Immature natural killer cell (primary cell): ENCODE measurements at regions not wholly inside any gene's neighbourhood (a gene's known extent, or its start where the extent isn't known, plus 50 kb on each side); places are given as distances from the start of the nearest gene placed in this dataset.

Experiments used
- DNase-seq, 3 donors: peaks; one replicate each; pipeline ENCODE4 v3.0.0; 2022; ENCODE audit warnings: mixed read lengths in 1 of 3
- H3K27ac Mint-ChIP-seq, 6 donors: one replicate each; pipeline ENCODE4 v1.8.0; 2020; ENCODE audit warnings: mixed read lengths in 6 of 6, mild to moderate bottlenecking in 5 of 6, inconsistent platforms in 4 of 6, moderate library complexity in 3 of 6
- H3K27me3 Mint-ChIP-seq, 3 donors: one replicate each; pipeline ENCODE4 v1.8.0; 2020 to 2021; ENCODE audit warnings: low read depth in 3 of 3, mild to moderate bottlenecking in 3 of 3, mixed read lengths in 3 of 3, moderate library complexity in 3 of 3, inconsistent platforms in 1 of 3
- H3K36me3 Mint-ChIP-seq, 3 donors: one replicate each; pipeline ENCODE4 v1.8.0; 2020; ENCODE audit warnings: mixed read lengths in 3 of 3, inconsistent platforms in 2 of 3, mild to moderate bottlenecking in 2 of 3
- H3K4me1 Mint-ChIP-seq, 2 donors: one replicate each; pipeline ENCODE4 v1.8.0; 2020; ENCODE audit warnings: inconsistent platforms in 2 of 2, mild to moderate bottlenecking in 2 of 2, mixed read lengths in 2 of 2, moderate library complexity in 1 of 2
- H3K4me3 Mint-ChIP-seq, 5 donors: one replicate each; pipeline ENCODE4 v1.8.0; 2020; ENCODE audit warnings: mild to moderate bottlenecking in 5 of 5, mixed read lengths in 5 of 5, inconsistent platforms in 3 of 5, moderate library complexity in 3 of 5
- H3K9me3 Mint-ChIP-seq, 6 donors: one replicate each; pipeline ENCODE4 v1.8.0; 2020; ENCODE audit warnings: mild to moderate bottlenecking in 6 of 6, mixed read lengths in 6 of 6, inconsistent platforms in 4 of 6, moderate library complexity in 3 of 6

DNA sequence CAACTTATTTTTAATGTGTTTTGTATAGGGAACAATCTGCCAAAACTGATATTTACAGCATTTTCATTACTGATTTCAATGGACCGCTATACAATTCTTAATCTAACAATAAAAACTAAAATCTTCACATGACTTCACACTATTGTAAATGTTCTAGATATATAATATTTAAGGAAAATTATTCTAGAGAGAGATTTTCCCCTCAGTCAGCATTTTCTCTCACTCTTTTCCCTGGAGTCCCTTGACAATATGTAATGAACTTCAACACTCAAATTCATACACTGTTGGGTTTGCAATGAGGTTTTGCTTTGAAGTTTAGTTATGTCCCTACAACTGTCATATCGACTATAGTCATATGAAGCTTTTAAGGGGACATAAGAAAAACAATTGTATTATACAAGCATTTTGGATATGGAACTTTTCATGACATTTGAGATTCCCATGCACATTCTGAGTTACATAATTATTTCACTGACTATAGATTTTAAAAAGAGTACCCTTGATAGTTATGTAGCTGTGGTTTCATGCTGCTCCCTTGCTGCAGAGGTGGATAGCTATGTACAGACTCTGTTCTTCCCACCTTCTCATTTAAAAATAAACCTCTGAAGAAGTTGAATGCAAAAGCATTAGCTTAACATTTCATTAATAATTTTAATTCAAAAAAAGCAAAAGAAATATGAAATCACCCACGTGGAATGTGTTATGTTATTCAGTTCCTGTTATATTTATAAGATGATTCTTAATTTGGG lies 338.5 kb downstream of the AKAIN1 start:
- no peaks in the 10 kb centered on the region for H3K4me1 Mint-ChIP-seq
- H3K4me3 Mint-ChIP-seq: no peak overlapping the region
- peaks cover 6 to 30% (median 17%) of the 10 kb centered on the region in 6 donors for H3K9me3 Mint-ChIP-seq
- no peak overlapping the region for H3K27ac Mint-ChIP-seq
- H3K27me3 Mint-ChIP-seq: peaks cover 0 to 4% (median 3%) of the 10 kb centered on the region in 3 donors
- DNase-seq: no peak
- no peaks in the 10 kb centered on the region for H3K36me3 Mint-ChIP-seq

DNA sequence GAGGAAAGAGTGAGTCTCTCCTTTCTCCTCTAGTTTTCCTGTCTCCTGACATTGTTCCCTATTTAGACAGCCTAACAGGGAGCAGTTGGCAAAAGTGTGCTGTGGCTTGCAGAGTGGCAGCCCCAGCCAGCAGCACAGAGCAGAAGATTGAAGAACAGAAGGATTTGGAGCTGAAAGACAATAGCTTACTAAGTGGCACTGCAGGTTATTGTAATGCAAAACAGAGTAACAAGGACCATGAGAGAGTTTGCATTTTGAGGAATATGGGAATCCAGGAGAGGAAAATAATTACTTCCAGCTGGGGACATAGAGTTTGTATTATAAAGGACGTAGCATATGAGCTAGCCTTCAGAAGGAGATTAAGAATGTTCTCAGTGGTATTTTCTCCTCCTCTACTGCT lies 342.4 kb downstream of the AKAIN1 start:
- Mint-ChIP-seq H3K36me3 (no peaks in the 10 kb centered on the region), H3K4me1 (no peaks in the 10 kb centered on the region), H3K27me3 (peaks cover 0 to 3% (median 0%) of the 10 kb centered on the region in 3 donors), H3K27ac (no peak overlapping the region), H3K9me3 (peaks cover 13 to 40% (median 19%) of the 10 kb centered on the region in 6 donors), H3K4me3 (no peak overlapping the region)
- DNase-seq: no peak

DNA sequence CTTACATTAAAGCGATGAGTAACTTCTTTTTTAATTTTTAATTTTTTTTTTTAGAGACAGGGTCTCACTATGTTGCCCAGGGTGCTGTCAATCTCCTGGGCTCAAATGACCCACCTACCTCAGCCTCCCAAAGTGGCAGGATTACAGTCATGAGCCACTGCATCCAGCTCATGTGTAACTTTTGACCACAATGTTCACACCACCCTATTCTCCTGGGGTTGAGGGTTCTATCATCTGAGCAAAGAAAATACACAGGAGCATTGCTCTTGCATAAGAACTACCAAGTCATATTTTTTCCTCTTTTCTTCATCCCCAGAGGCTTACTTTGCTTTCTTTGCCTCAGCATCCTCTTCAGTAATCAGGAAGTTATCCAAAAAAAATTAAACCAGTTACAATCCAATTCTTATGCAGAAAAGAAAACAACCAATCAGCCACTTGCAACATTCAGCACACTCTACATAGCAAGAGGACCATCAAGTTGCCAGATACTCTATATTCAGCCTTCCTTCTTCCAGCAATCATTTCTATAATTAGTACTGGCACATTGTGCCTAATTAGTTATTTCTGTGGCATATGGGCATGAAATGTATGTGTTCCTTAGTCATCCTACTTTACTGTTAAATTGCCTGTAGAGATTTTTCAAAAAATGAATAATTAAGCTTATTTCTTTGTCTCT lies 345.6 kb downstream of the AKAIN1 start:
- H3K36me3 Mint-ChIP-seq: no peaks in the 10 kb centered on the region
- DNase-seq: no peak
- H3K4me3 Mint-ChIP-seq: no peak overlapping the region
- peaks cover 19 to 53% (median 31%) of the 10 kb centered on the region in 6 donors for H3K9me3 Mint-ChIP-seq
- H3K27me3 Mint-ChIP-seq: peaks cover 0 to 3% (median 0%) of the 10 kb centered on the region in 3 donors
- no peak overlapping the region for H3K27ac Mint-ChIP-seq
- no peaks in the 10 kb centered on the region for H3K4me1 Mint-ChIP-seq

DNA sequence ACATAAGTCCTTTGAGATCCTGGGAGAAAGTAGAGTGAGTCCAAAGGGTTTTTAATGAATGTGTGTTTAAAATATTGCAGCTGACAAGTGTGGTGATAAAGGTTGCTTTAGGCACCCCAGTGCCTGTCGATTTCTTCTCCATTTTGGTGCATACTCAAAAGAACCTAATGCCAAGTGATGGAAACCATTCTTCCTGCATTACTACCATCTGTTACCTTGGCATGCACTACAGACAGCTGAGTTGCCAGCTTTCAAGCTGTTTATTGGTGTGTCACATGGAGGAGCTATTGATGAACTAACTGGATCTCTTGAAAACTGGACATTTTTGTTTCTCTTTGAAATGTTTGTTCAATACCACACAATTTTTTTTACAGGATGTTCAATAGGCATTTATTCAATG lies 350.0 kb downstream of the AKAIN1 start:
- H3K27me3 Mint-ChIP-seq: peaks cover 0 to 2% (median 0%) of the 10 kb centered on the region in 3 donors
- no peaks in the 10 kb centered on the region for H3K36me3 Mint-ChIP-seq
- no peak overlapping the region for H3K4me3 Mint-ChIP-seq
- no peaks in the 10 kb centered on the region for H3K4me1 Mint-ChIP-seq
- no peak overlapping the region for H3K27ac Mint-ChIP-seq
- H3K9me3 Mint-ChIP-seq: peaks cover 15 to 63% (median 29%) of the 10 kb centered on the region in 6 donors
- no peak for DNase-seq

DNA sequence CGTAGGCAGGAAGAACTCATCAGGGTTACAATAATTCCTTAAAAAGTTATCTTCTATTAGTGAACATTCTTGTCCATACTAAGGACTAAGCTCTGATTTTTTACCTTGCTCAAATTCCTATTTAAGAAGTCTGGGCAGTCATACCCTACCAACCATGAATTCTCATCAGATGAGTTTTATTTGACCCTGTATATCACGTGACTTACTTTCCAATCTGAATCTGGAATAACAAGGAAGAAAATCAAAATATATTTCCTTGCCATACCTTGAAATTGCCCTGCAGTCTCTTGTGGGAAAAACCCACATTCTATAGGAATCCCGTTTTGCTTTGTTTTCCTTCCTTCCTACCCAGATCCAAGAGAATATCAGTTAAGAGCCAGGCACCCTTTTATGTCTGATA lies 352.7 kb downstream of the AKAIN1 start:
- Mint-ChIP-seq H3K36me3 (no peaks in the 10 kb centered on the region), H3K4me3 (no peak overlapping the region), H3K9me3 (peaks cover 8 to 44% (median 21%) of the 10 kb centered on the region in 6 donors), H3K4me1 (no peaks in the 10 kb centered on the region), H3K27ac (no peak overlapping the region), H3K27me3 (peaks cover 0 to 2% (median 0%) of the 10 kb centered on the region in 3 donors)
- no peak for DNase-seq

DNA sequence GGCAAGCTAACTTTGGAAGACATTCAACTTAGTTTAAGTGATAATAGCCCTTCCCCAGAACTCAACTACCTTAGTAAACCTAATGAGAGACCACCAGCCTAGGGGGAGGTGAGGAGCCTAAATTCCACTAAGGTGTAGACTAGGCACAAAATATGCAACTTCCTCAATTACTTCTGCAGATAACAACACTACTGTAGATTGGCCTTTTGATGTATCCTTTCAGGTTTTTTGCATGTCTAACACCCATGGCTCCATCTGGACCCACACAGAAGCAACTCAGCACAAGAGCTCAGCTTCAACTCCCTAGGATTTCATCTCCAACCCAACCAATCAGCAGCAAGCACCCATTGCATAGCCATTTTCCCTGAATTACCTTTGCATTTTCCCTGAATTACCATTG lies 353.3 kb downstream of the AKAIN1 start:
- Mint-ChIP-seq H3K27me3 (peaks cover 0 to 2% (median 0%) of the 10 kb centered on the region in 3 donors), H3K27ac (no peak overlapping the region), H3K9me3 (peaks cover 2 to 39% (median 19%) of the 10 kb centered on the region in 6 donors), H3K4me1 (no peaks in the 10 kb centered on the region), H3K4me3 (no peak overlapping the region), H3K36me3 (no peaks in the 10 kb centered on the region)
- DNase-seq: no peak

DNA sequence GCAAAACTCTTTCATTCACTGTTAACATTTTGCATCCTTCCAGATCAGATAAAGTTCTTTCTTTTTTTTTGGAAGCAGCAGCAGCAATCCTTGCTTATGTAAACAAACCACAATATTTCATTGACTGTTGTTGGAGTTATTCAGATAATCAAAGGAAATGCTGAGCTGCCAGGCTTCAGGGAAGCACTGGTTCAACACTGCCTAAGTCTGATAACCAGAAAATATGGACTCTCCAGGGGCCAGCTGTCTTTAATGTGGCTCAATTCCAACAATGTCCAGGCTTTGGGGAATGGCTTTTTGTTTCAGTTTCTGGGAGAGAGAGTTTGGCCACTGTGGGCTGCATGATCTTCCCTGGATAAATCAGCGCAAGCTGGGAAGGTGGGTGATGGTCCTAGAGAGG lies 354.3 kb downstream of the AKAIN1 start:
- Mint-ChIP-seq H3K4me1 (no peaks in the 10 kb centered on the region), H3K27me3 (peaks cover 0 to 2% (median 0%) of the 10 kb centered on the region in 3 donors), H3K36me3 (no peaks in the 10 kb centered on the region), H3K9me3 (peaks cover 2 to 33% (median 19%) of the 10 kb centered on the region in 6 donors), H3K27ac (no peak overlapping the region), H3K4me3 (no peak overlapping the region)
- no peak for DNase-seq

DNA sequence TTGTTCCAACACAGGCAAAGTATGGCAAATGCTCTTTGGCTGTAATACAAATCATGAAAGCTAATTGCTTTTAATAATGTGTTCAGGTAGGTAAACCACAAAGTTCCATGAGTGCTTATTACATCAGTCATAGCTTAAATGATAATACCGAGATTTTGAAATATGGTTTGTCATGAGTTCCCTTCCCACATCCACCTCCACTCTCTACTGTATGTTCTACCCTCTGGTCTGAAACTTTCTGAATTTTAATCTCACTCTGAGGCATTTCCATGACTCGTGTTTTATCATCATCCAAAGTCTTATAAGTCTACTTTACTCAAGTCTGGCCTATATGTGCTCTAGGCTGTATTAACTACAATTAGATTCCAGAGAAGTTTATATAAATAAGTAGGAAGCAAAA lies 354.8 kb downstream of the AKAIN1 start:
- Mint-ChIP-seq H3K27ac (no peak overlapping the region), H3K9me3 (peaks cover 2 to 29% (median 17%) of the 10 kb centered on the region in 6 donors), H3K27me3 (peaks cover 0 to 2% (median 0%) of the 10 kb centered on the region in 3 donors), H3K4me3 (no peak overlapping the region), H3K4me1 (no peaks in the 10 kb centered on the region), H3K36me3 (no peaks in the 10 kb centered on the region)
- no peak for DNase-seq

DNA sequence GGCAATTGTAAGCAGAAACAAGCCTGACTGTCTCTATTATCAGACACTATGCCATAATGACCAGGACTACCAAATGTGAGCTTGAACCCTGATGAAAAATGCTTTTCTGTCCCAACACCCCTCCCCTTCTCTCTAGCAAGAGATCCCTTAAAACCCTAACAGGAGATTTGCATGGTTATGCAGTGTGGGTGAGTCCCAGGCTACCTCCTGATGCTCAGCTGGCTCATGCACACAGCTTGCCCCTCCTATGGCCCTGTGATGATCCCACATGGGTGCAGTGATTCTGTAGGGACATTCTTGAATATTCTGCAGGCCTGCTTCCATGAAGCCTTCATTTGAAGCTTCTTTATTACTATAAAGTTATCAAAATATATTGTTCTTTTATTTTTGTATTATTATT lies 357.4 kb downstream of the AKAIN1 start:
- Mint-ChIP-seq H3K4me3 (no peak overlapping the region), H3K4me1 (no peaks in the 10 kb centered on the region), H3K27me3 (no peaks in the 10 kb centered on the region), H3K27ac (no peak overlapping the region), H3K36me3 (no peaks in the 10 kb centered on the region), H3K9me3 (peaks cover 3 to 23% (median 5%) of the 10 kb centered on the region in 6 donors)
- no peak for DNase-seq

DNA sequence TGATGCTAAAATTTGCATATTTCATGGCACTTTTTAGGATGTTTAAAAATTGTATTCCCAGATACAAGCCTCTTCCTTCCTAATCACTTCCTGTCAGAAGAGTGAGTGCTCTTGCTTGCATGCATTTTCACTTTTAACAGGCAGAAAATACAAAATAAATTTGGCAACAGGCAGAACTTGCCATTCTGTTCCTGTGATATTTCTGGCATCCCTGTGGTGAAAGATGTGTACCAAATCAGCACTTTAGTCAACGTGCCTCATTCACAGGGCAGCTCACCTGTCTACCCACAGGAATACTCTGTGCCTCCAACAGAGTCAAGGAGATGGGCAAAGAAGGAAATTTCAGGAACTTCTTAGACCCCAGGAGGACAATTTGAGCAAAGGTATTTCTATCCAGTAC lies 360.9 kb downstream of the AKAIN1 start:
- no peak overlapping the region for H3K27ac Mint-ChIP-seq
- H3K4me1 Mint-ChIP-seq: no peaks in the 10 kb centered on the region
- no peak overlapping the region for H3K4me3 Mint-ChIP-seq
- H3K9me3 Mint-ChIP-seq: peaks cover 1 to 20% (median 5%) of the 10 kb centered on the region in 6 donors
- no peaks in the 10 kb centered on the region for H3K36me3 Mint-ChIP-seq
- no peaks in the 10 kb centered on the region for H3K27me3 Mint-ChIP-seq
- DNase-seq: no peak

DNA sequence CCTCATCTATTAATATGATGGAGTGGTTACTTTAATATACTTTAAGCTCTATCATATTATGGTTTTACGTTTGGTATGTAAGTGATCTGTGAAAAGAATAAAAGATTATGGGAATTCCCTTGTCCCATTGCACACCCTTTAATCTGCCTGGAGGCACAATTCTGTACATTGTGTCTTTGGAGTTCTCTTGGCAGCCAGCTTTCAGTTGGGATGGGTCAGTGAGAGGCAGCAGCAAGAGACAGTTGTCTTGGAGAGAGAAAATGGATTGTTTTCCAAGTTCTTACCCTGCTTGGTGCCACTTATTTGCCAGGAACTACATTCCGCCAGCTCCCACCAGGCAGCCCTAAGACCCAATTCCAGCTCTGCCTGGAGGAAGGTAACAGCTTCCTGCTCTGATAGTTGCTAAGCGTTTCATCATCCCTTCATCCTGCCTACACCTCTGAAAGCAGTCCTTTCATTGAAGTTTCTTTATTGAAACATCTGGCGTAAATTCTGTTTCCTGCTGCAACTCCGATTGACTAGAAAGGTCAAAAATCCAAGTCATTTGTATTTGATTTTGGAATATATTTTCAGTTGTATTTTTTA lies 365.2 kb downstream of the AKAIN1 start:
- Mint-ChIP-seq H3K36me3 (no peaks in the 10 kb centered on the region), H3K4me1 (no peaks in the 10 kb centered on the region), H3K27me3 (no peaks in the 10 kb centered on the region), H3K9me3 (peaks cover 1 to 20% (median 10%) of the 10 kb centered on the region in 6 donors), H3K4me3 (no peak overlapping the region), H3K27ac (no peak overlapping the region)
- no peak for DNase-seq

DNA sequence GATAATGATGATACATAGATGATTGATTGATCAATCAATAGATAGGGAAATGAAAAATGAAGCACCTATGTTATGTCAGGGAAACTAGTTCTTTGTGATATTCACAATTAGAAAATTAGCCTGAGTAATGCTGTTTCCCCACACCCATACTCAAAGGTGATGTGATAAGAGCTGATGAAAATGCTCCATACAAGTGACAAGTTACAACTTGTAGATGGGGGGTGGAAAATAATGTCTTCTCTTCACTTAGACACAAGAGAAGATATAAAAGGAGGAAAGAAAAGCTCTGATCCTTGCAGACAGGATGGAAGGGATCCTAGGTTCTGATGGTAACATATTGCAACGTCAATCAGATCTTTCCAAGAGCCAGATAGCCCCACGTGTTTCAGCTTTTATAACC lies 365.9 kb downstream of the AKAIN1 start:
- no peak overlapping the region for H3K27ac Mint-ChIP-seq
- no peaks in the 10 kb centered on the region for H3K4me1 Mint-ChIP-seq
- no peaks in the 10 kb centered on the region for H3K36me3 Mint-ChIP-seq
- no peaks in the 10 kb centered on the region for H3K27me3 Mint-ChIP-seq
- H3K9me3 Mint-ChIP-seq: peaks cover 5 to 26% (median 15%) of the 10 kb centered on the region in 6 donors
- H3K4me3 Mint-ChIP-seq: no peak overlapping the region
- no peak for DNase-seq

DNA sequence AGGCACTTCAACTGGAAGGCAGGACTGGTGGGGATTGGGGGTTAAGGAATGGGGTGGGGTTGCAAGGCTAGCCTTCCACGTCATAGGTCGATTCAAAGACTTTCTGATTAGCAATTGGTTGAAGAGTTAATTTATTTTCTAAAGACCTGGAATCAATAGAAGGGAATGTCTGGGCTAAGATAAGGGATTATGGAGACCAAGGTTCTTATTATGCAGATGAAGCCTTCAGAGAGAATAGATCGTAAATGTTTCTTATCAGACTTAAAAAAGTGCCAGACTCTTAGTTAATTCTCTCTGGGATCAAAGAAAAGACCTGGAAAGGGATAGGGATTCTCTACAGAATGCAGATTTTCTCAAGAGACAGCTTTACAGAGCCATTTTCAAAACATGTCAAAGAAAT lies 368.0 kb upstream of the DLGAP1 start:
- Mint-ChIP-seq H3K9me3 (peaks cover 10 to 60% (median 32%) of the 10 kb centered on the region in 6 donors), H3K4me3 (no peak overlapping the region), H3K27ac (no peak overlapping the region), H3K27me3 (no peaks in the 10 kb centered on the region), H3K4me1 (no peaks in the 10 kb centered on the region), H3K36me3 (peaks cover 0 to 3% (median 0%) of the 10 kb centered on the region in 3 donors)
- DNase-seq: no peak

DNA sequence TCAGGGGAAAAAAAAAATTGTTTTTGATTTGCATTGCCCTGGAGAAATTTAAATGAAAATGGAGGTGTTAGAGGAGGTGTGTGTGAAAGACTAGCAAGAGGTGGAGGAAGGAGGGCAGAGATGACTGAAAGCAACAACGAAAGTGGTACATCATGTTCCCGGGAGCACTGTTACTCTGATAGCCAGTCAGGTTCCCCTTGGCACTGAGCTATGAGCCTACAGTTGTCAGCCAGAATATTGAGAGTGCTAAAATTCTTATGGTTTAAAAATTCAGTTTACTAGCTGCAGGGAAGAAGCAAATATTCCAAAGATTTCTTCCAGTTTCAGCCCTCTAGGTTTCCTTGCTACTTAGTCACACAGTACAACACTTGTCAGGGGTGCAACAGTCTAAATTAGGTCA lies 366.7 kb upstream of the DLGAP1 start:
- Mint-ChIP-seq H3K27me3 (no peaks in the 10 kb centered on the region), H3K9me3 (peaks cover 10 to 65% (median 27%) of the 10 kb centered on the region in 6 donors), H3K4me1 (no peaks in the 10 kb centered on the region), H3K4me3 (no peak overlapping the region), H3K36me3 (peaks cover 0 to 3% (median 0%) of the 10 kb centered on the region in 3 donors), H3K27ac (no peak overlapping the region)
- no peak for DNase-seq
